Panc1 (cell line): ENCODE measurements at regions not wholly inside any gene's neighbourhood (a gene's known extent, or its start where the extent isn't known, plus 50 kb on each side); places are given as distances from the start of the nearest gene placed in this dataset.

Experiments used
- ATAC-seq: fragments of 200-7000 bp; cut with Tn5 transposase; 2 replicates; pipeline ENCODE4 v1.9.1; 2020; ENCODE audit warnings: mild to moderate bottlenecking, moderate library complexity
- BruUV-seq: library from RNA; stranded (reverse); fragments of 400-500 nt; replicated peaks from 2 replicates; lab custom pipeline; 2021; lab: Mats Ljungman, UMichigan
- CTCF ChIA-PET: fragments of 300-600 bp; sonication (Branson Sonifier 250); formaldehyde crosslinking; loops from one replicate; lab custom pipeline; 2022; ENCODE audit warnings: antibody characterized with exemption; lab: Charles Lee
- POLR2A ChIA-PET: fragments of 300-600 bp; sonication (Branson Sonifier 250); formaldehyde crosslinking; loops from one replicate; lab custom pipeline; 2022; ENCODE audit warnings: antibody characterized with exemption; lab: Charles Lee
- DNase-seq: peaks from one replicate; pipeline ENCODE4 v3.0.0-alpha.2; 2010; ENCODE audit warnings: low read depth, low spot score
- H3K27ac ChIP-seq: 2 replicates; pipeline ENCODE4 v1.5.1; 2011; ENCODE audit warnings: mild to moderate bottlenecking, low read length, inconsistent platforms
- H3K27me3 ChIP-seq: fragments of 200-500 bp; sonication (Bioruptor generic); 2 replicates; pipeline ENCODE4 v1.6.0; 2014; ENCODE audit warnings: low read length, inconsistent platforms; ENCODE audit not compliant: control insufficient read depth, insufficient read depth
- H3K36me3 ChIP-seq: fragments of 200-500 bp; sonication (Bioruptor generic); 2 replicates; pipeline ENCODE4 v1.5.1; 2014; ENCODE audit warnings: inconsistent platforms, mild to moderate bottlenecking, low read length, moderate library complexity; ENCODE audit not compliant: control insufficient read depth, insufficient read depth
- H3K4me1 ChIP-seq: 2 replicates; pipeline ENCODE4 v1.5.1; 2011; ENCODE audit warnings: inconsistent platforms, mild to moderate bottlenecking, low read length, moderate library complexity; ENCODE audit not compliant: control insufficient read depth, insufficient read depth
- H3K4me3 ChIP-seq, 2 experiments: 2 replicates each; pipeline ENCODE4 v1.5.1; 2011 to 2012; ENCODE audit warnings: low read depth in 2 of 2, low read length in 2 of 2, mild to moderate bottlenecking in 2 of 2, inconsistent platforms in 1 of 2, moderate library complexity in 1 of 2
- H3K9me3 ChIP-seq: fragments of 200-500 bp; sonication (Bioruptor generic); 2 replicates; pipeline ENCODE4 v1.5.1; 2014; ENCODE audit warnings: low read depth, mild to moderate bottlenecking, inconsistent platforms, low read length, moderate library complexity; ENCODE audit not compliant: control insufficient read depth, insufficient read depth
- POLR2AphosphoS5 ChIP-seq: IDR thresholded peaks from 2 replicates; pipeline ENCODE4 v1.6.1; 2012; ENCODE audit warnings: mild to moderate bottlenecking, low read depth, low read length, moderate library complexity
- SIN3A ChIP-seq: IDR thresholded peaks from 2 replicates; pipeline ENCODE4 v1.6.1; 2012; ENCODE audit warnings: low read depth, mild to moderate bottlenecking, low read length, moderate library complexity, borderline replicate concordance; ENCODE audit not compliant: insufficient read depth
- TCF7L2 ChIP-seq: IDR thresholded peaks from 2 replicates; pipeline ENCODE4 v1.6.1; 2011; ENCODE audit warnings: mild to moderate bottlenecking, low read depth, low read length, inconsistent platforms
- in situ Hi-C: cut with HindIII; loops from 2 replicates; pipeline ENCODE4 v1.10.0; 2016; ENCODE audit warnings: low sequenced_read_pairs, low pct_unique_long_range_greater_than_20kb
- intact Hi-C: fragments of 100-400 bp; cut with micrococcal nuclease; formaldehyde crosslinking; loops from one replicate; pipeline ENCODE4 v1.10.0; 2022; ENCODE audit not compliant: unreplicated experiment
- TF ChIP-seq, protein P1 (sequence below), 2 experiments: IDR thresholded peaks; 2 replicates each; pipeline ENCODE4 v1.6.1; 2011 to 2012; ENCODE audit warnings: low read depth in 2 of 2, control low read depth in 1 of 2, low read length in 1 of 2, mild to moderate bottlenecking in 1 of 2, moderate library complexity in 1 of 2; ENCODE audit not compliant: insufficient read depth in 1 of 2
- TF ChIP-seq, protein P2 (sequence below): fragments of 450-650 bp; IDR thresholded peaks from 2 replicates; pipeline ENCODE4 v1.5.1; 2017; ENCODE audit warnings: mild to moderate bottlenecking

DNA sequence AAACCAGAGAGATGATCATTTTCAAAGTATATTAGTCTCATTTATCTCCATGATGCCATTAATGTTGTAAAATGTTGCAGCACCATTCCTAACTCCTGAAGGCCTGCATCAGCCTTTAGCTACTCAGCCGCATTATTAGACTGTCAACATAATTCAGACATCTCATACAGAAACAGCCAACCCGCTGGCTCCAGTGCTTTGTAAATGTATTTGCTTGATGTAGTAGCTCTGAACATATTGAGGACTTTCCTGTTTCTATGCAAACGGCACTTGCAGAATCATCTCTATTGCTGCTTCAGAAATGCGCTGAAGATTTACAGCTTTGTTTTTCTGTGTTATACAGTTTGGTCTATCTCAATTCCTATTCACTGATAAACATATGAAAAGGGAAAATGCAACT lies 372.2 kb downstream of the DSEL start:
- in situ Hi-C loops = no loop called here
- intact Hi-C loops = no loop called here
- TF ChIP-seq, protein P1, sequence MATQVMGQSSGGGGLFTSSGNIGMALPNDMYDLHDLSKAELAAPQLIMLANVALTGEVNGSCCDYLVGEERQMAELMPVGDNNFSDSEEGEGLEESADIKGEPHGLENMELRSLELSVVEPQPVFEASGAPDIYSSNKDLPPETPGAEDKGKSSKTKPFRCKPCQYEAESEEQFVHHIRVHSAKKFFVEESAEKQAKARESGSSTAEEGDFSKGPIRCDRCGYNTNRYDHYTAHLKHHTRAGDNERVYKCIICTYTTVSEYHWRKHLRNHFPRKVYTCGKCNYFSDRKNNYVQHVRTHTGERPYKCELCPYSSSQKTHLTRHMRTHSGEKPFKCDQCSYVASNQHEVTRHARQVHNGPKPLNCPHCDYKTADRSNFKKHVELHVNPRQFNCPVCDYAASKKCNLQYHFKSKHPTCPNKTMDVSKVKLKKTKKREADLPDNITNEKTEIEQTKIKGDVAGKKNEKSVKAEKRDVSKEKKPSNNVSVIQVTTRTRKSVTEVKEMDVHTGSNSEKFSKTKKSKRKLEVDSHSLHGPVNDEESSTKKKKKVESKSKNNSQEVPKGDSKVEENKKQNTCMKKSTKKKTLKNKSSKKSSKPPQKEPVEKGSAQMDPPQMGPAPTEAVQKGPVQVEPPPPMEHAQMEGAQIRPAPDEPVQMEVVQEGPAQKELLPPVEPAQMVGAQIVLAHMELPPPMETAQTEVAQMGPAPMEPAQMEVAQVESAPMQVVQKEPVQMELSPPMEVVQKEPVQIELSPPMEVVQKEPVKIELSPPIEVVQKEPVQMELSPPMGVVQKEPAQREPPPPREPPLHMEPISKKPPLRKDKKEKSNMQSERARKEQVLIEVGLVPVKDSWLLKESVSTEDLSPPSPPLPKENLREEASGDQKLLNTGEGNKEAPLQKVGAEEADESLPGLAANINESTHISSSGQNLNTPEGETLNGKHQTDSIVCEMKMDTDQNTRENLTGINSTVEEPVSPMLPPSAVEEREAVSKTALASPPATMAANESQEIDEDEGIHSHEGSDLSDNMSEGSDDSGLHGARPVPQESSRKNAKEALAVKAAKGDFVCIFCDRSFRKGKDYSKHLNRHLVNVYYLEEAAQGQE (IDR thresholded peaks at IDR 0.05; ENCODE audit: insufficient read depth in 1 of 2, low read depth in 2 of 2, low read length in 1 of 2) = no peak
- no peak for TF ChIP-seq POLR2AphosphoS5
- TF ChIP-seq SIN3A = no peak
- TF ChIP-seq TCF7L2 = no peak
- TF ChIP-seq, protein P2, sequence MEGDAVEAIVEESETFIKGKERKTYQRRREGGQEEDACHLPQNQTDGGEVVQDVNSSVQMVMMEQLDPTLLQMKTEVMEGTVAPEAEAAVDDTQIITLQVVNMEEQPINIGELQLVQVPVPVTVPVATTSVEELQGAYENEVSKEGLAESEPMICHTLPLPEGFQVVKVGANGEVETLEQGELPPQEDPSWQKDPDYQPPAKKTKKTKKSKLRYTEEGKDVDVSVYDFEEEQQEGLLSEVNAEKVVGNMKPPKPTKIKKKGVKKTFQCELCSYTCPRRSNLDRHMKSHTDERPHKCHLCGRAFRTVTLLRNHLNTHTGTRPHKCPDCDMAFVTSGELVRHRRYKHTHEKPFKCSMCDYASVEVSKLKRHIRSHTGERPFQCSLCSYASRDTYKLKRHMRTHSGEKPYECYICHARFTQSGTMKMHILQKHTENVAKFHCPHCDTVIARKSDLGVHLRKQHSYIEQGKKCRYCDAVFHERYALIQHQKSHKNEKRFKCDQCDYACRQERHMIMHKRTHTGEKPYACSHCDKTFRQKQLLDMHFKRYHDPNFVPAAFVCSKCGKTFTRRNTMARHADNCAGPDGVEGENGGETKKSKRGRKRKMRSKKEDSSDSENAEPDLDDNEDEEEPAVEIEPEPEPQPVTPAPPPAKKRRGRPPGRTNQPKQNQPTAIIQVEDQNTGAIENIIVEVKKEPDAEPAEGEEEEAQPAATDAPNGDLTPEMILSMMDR = no peak
- Histone ChIP-seq H3K4me3 (no peak overlapping the region), H3K4me1 (no peaks in the 10 kb centered on the region), H3K27me3 (no peaks in the 10 kb centered on the region), H3K27ac (no peak overlapping the region), H3K36me3 (no peaks in the 10 kb centered on the region), H3K9me3 (no peaks in the 10 kb centered on the region)
- ChIA-PET CTCF (no interaction called here), POLR2A (no interaction called here)
- BruUV-seq = no TSS peak
- no peak for DNase-seq
- no peak for ATAC-seq

DNA sequence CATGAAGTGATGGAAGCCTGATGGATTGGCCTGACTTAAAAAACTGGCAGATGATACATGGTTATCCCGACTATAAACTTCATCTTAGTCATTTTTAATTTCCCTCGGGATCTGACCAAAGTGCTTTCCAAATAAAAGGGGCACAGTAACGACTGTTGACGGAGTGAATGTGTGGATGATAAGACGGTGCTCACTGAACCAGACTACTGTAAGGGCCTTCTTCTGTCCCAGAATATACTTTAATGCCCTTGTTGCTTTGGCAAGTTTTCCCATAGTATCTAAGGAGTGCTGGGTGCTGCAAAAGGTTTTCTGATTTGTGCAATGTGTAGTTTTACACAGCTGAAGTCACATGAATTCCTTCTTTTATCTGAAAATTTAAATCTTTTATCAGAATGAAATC lies 373.5 kb downstream of the DSEL start:
- POLR2A ChIA-PET = no interaction called here

More for the DNA sequence above, 373.5 kb downstream of the DSEL start:
- Histone ChIP-seq H3K9me3 (no peaks in the 10 kb centered on the region), H3K4me1 (no peaks in the 10 kb centered on the region), H3K27me3 (no peaks in the 10 kb centered on the region), H3K27ac (no peak overlapping the region), H3K36me3 (no peaks in the 10 kb centered on the region), H3K4me3 (no peak overlapping the region)
- in situ Hi-C loops (no loop called here), intact Hi-C loops (no loop called here)
- ATAC-seq = no peak
- TF ChIP-seq, protein P1 (IDR thresholded peaks at IDR 0.05; ENCODE audit: insufficient read depth in 1 of 2, low read depth in 2 of 2, low read length in 1 of 2) = no peak
- TF ChIP-seq SIN3A (no peak), TCF7L2 (no peak), POLR2AphosphoS5 (no peak)
- TF ChIP-seq, protein P2 = no peak
- no TSS peak for BruUV-seq
- CTCF ChIA-PET = no interaction called here
- no peak for DNase-seq
